ENCODE measurements at regions not wholly inside any gene's neighbourhood (a gene's known extent, or its start where the extent isn't known, plus 50 kb on each side); places are given as distances from the start of the nearest gene placed in this dataset.

GRCh38 chr19:30665449-30665848, 293.3 kb downstream of the ZNF536 start:
- Histone ChIP-seq H3K18ac (ENCODE audit: insufficient read length, low read depth, low read length) (no peak overlapping the region), H3K4ac (ENCODE audit: low read depth, low read length) (no peak overlapping the region), H3K27ac (ENCODE audit: insufficient read length, low read depth, low read length) (no peak overlapping the region), H4K20me1 (ENCODE audit: control insufficient read depth, insufficient read depth, insufficient read length) (no peaks in the 10 kb centered on the region), H3K14ac (ENCODE audit: insufficient read depth, low read length) (no peak overlapping the region), H2BK5ac (ENCODE audit: insufficient read length, low read length) (no peak overlapping the region), H3K27me3 (ENCODE audit: insufficient read depth, low read length) (no peaks in the 10 kb centered on the region), H3K56ac (ENCODE audit: insufficient read length, low read depth, low read length) (no peak overlapping the region), H3K9me3 (ENCODE audit: control insufficient read depth, low read depth, low read length) (no peaks in the 10 kb centered on the region), H2AK5ac (ENCODE audit: insufficient read length, low read length) (no peak overlapping the region), H2BK15ac (ENCODE audit: low read depth, low read length) (no peak overlapping the region), H2BK20ac (ENCODE audit: low read depth, low read length, poor library complexity, severe bottlenecking) (no peak overlapping the region), H3K79me2 (ENCODE audit: insufficient read depth, low read length) (no peaks in the 10 kb centered on the region), H3K23ac (ENCODE audit: insufficient read length, low read depth, low read length) (no peak overlapping the region), H2BK120ac (ENCODE audit: low read depth, low read length, poor library complexity, severe bottlenecking) (no peak overlapping the region), H4K8ac (replicated peaks; ENCODE audit: insufficient read length, low read depth, low read length) (no peak overlapping the region), H3K4me2 (ENCODE audit: insufficient read depth, insufficient read length, low read length) (no peak overlapping the region), H4K5ac (ENCODE audit: insufficient read length, low read depth, low read length) (no peak overlapping the region), H3K9ac (ENCODE audit: extremely low read depth, insufficient read length, low read length) (no peak overlapping the region), H3T11ph (ENCODE audit: low read length) (no peak overlapping the region), H3K4me1 (ENCODE audit: insufficient read depth, low read length) (no peaks in the 10 kb centered on the region; the same call in 1 of the 2 replicates), H3K79me1 (ENCODE audit: insufficient read depth, low read depth, low read length, poor library complexity, severe bottlenecking) (no peaks in the 10 kb centered on the region), H3K23me2 (ENCODE audit: insufficient read length, low read depth, low read length, poor library complexity, severe bottlenecking) (no peaks in the 10 kb centered on the region), H2AFZ (ENCODE audit: low read length) (no peak overlapping the region), H2BK12ac (ENCODE audit: insufficient read length, low read depth, low read length) (no peak overlapping the region), H4K91ac (ENCODE audit: insufficient read length, low read depth, low read length) (no peak overlapping the region)
- Mint-ChIP-seq H3K27me3 (ENCODE audit: low read depth) (peaks cover 8% of the 10 kb centered on the region), H3K4me1 (peaks cover 32 to 39% of the 10 kb centered on the region in 2 experiments), H3K9me3 (no peaks in the 10 kb centered on the region; a peak in 1 of 5 replicates), H3K27ac (no peak overlapping the region; a peak in 1 of 7 replicates), H3K36me3 (ENCODE audit: insufficient read depth in 1 of 3, low read depth in 3 of 3) (no peaks in the 10 kb centered on the region), H3K4me3 (no peak overlapping the region; a peak in 1 of 5 replicates)
- no peak for DNase-seq
- TF ChIP-seq CTCF (conservative IDR thresholded peaks at IDR 0.05) = no peak
- WGBS (ENCODE audit: extremely low coverage, insufficient read length, low lambda C conversion rate) = no CpG with 5 or more reads among the region's 3 CpGs

Measured in H9 (cell line).